ENCODE measurements at regions not wholly inside any gene's neighbourhood (a gene's known extent, or its start where the extent isn't known, plus 50 kb on each side); places are given as distances from the start of the nearest gene placed in this dataset.

DNA sequence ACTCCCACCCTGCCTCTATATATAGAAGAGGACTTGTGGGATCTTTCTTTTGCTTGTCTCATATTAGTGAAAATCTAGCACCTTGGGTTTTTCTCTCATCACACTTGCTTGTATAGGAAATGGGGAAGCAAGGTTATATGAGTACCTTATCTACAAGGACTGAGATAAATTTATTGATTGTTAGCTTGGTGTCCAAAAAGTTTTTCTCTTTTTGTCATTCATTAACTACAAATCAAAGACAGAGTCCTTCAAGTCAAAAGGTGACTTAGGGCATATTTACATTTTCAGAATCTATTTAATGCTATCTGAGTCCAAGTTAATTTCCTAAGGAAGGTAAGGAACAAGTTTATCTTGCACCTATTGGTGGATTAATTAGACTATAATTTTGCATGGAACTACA, 92.7 kb downstream of the SNAPC1 start:
- TF ChIP-seq, protein P1, sequence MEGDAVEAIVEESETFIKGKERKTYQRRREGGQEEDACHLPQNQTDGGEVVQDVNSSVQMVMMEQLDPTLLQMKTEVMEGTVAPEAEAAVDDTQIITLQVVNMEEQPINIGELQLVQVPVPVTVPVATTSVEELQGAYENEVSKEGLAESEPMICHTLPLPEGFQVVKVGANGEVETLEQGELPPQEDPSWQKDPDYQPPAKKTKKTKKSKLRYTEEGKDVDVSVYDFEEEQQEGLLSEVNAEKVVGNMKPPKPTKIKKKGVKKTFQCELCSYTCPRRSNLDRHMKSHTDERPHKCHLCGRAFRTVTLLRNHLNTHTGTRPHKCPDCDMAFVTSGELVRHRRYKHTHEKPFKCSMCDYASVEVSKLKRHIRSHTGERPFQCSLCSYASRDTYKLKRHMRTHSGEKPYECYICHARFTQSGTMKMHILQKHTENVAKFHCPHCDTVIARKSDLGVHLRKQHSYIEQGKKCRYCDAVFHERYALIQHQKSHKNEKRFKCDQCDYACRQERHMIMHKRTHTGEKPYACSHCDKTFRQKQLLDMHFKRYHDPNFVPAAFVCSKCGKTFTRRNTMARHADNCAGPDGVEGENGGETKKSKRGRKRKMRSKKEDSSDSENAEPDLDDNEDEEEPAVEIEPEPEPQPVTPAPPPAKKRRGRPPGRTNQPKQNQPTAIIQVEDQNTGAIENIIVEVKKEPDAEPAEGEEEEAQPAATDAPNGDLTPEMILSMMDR (conservative IDR thresholded peaks at IDR 0.05; ENCODE audit: low read depth, low read length), result no peak
- TF ChIP-seq MXI1 (IDR thresholded peaks at IDR 0.05; ENCODE audit: borderline replicate concordance, low read depth, low read length), result no peak
- no peak for TF ChIP-seq POLR2A (IDR thresholded peaks at IDR 0.05; ENCODE audit: low read depth, low read length)
- TF ChIP-seq MAFK (IDR thresholded peaks at IDR 0.05; ENCODE audit: low read depth, low read length), result no peak
- TF ChIP-seq NFE2L2 (IDR thresholded peaks at IDR 0.05; ENCODE audit: low read depth, low read length), result no peak
- TF ChIP-seq, protein P2, sequence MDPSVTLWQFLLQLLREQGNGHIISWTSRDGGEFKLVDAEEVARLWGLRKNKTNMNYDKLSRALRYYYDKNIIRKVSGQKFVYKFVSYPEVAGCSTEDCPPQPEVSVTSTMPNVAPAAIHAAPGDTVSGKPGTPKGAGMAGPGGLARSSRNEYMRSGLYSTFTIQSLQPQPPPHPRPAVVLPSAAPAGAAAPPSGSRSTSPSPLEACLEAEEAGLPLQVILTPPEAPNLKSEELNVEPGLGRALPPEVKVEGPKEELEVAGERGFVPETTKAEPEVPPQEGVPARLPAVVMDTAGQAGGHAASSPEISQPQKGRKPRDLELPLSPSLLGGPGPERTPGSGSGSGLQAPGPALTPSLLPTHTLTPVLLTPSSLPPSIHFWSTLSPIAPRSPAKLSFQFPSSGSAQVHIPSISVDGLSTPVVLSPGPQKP (IDR thresholded peaks at IDR 0.05; ENCODE audit: borderline replicate concordance, low read depth, low read length), result no peak

Measured in IMR-90 (cell line).